RCC 7860 (cell line): ENCODE measurements at regions not wholly inside any gene's neighbourhood (a gene's known extent, or its start where the extent isn't known, plus 50 kb on each side); places are given as distances from the start of the nearest gene placed in this dataset.

Experiments
- DNase-seq: peaks from one replicate; pipeline ENCODE4 v3.0.0-alpha.2; 2015; ENCODE audit warnings: low spot score
- FAIRE-seq: peaks from 2 replicates; lab custom pipeline; 2012; peaks lifted over from hg19 to GRCh38; lab: Jason Lieb, UNC

GRCh38 chr6:137750297-137750696 is 116.8 kb upstream of the TNFAIP3 start:
- no peak for FAIRE-seq
- DNase-seq, result no peak

GRCh38 chr6:137751768-137752560 is 115.1 kb upstream of the TNFAIP3 start:
- FAIRE-seq (no peak), DNase-seq (no peak)

DNA sequence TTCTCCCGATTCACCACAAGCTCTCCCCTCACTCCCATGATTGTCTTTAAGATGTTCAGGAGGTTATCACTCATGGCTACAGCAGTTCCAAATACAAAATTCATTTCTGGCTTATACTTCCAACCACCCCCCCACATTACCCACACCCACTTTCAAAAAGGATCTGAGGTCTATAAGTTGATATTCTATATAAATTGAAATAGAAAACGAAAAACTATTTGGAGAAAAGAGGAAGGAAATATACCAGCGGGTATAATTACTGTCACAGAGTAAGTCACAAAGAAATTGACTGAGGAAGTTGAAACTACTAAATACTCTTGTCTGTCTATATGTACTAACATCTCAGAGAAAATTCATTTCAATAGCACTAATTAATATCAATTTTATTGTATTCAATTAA is 112.7 kb upstream of the TNFAIP3 start:
- no peak for FAIRE-seq
- no peak for DNase-seq

- DNase-seq (no peak), FAIRE-seq (no peak)
Observed at GRCh38 chr6:137754866-137755265, 112.2 kb upstream of the TNFAIP3 start.

- no peak for DNase-seq
- no peak for FAIRE-seq
Observed at GRCh38 chr6:137755284-137755683, 111.8 kb upstream of the TNFAIP3 start.

- DNase-seq (no peak), FAIRE-seq (no peak)
Observed at GRCh38 chr6:137756788-137757187, 110.3 kb upstream of the TNFAIP3 start.

GRCh38 chr6:137758661-137759060 is 108.4 kb upstream of the TNFAIP3 start:
- no peak for FAIRE-seq
- no peak for DNase-seq

GRCh38 chr6:137759624-137760023 is 107.4 kb upstream of the TNFAIP3 start:
- FAIRE-seq (no peak), DNase-seq (no peak)

DNA sequence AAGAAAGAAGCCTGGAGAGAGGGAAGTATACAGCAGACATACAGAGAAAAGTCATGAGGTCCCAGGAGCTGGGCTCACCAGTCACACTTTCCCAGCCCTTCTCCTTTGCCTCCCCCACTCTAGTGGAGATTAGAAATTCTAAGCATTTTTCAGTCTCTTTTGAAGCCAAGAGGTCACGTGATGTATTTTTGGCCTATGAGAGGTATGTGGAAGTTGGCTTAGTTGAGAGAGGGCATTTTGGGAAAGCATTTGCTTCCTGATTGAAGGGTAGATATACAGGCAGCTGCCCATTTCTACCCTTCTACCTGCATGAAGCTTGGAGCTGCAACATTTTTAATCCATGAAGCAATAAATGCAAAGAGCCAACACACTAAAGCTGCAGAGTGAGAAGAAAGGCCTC is 106.0 kb upstream of the TNFAIP3 start:
- DNase-seq (no peak), FAIRE-seq (no peak)

DNA sequence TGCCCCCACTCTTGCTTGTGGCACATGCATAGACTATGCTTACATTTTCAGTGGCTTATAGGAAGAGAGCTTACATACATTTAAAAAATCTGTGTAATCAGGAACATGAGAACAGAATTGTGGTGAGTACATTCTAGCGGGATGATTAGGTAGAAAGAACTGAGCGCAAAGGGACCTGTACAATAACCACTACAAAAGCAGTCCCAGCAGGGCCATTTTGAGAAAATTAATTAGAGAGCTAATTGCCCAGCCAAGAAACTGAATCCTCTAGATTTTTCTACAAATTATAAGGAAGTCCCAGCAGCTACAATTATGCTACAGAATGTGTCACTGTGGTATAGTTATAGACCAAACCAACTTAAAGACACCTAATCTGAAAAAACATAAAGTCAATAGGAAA is 105.6 kb upstream of the TNFAIP3 start:
- no peak for DNase-seq
- no peak for FAIRE-seq

- DNase-seq, result no peak
- no peak for FAIRE-seq
Observed at GRCh38 chr6:137762168-137763090, 104.6 kb upstream of the TNFAIP3 start.

- DNase-seq, result no peak
- FAIRE-seq, result no peak
Observed at GRCh38 chr6:137763436-137763835, 103.6 kb upstream of the TNFAIP3 start.

- DNase-seq (no peak), FAIRE-seq (no peak)
Observed at GRCh38 chr6:137763886-137764285, 103.2 kb upstream of the TNFAIP3 start.

GRCh38 chr6:137764464-137764863 is 102.6 kb upstream of the TNFAIP3 start:
- FAIRE-seq (no peak), DNase-seq (peak; percentile 77)

- DNase-seq, result no peak
- FAIRE-seq, result no peak
Observed at GRCh38 chr6:137765059-137765458, 102.0 kb upstream of the TNFAIP3 start.

GRCh38 chr6:137766596-137767370 is 100.3 kb upstream of the TNFAIP3 start:
- FAIRE-seq, result no peak

GRCh38 chr6:137767465-137767864 is 99.6 kb upstream of the TNFAIP3 start:
- FAIRE-seq (no peak), DNase-seq (no peak)

More at GRCh38 chr6:137766596-137767370, 100.3 kb upstream of the TNFAIP3 start:
- no peak for DNase-seq

DNA sequence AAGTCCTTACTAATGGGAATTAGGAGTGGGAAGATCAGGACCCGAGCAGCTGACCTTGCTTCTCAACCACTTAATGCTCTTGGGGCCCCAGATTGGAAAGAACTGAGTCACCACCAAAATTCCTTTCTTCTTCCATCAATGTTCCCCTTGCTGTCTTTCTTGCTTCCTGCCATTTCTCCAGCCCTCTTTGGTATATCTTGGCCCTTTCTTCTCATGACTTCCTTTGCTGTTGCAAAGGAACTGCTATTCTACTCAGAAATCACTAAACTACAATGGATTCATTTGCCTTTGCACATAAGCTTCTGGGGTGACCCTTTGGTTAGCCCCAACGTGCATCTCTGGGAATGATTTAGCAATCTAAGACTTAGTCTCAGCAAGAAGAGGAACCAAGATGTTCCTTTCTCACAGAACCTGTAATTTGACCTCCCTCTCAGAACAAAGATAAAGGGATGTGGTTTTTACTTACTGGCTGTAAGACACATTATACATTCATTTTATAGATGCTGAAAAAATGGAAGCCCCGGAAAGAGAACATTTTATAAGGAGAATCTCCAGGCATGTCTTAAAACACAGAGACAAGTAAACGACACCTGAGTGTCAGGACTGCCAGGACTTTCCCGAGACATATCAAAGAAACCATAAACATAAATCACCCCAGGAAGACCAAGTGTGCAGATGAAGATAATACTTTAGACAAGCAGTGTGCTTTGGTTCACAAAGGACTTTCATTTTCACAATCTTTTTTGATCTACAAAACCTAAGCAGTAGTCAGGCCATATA is 99.0 kb upstream of the TNFAIP3 start:
- no peak for FAIRE-seq
- no peak for DNase-seq

- FAIRE-seq, result no peak
- no peak for DNase-seq
Observed at GRCh38 chr6:137768935-137769334, 98.1 kb upstream of the TNFAIP3 start.

GRCh38 chr6:137769797-137770362 is 97.2 kb upstream of the TNFAIP3 start:
- no peak for FAIRE-seq
- no peak for DNase-seq
